ENCODE measurements at regions not wholly inside any gene's neighbourhood (a gene's known extent, or its start where the extent isn't known, plus 50 kb on each side); places are given as distances from the start of the nearest gene placed in this dataset.

DNA sequence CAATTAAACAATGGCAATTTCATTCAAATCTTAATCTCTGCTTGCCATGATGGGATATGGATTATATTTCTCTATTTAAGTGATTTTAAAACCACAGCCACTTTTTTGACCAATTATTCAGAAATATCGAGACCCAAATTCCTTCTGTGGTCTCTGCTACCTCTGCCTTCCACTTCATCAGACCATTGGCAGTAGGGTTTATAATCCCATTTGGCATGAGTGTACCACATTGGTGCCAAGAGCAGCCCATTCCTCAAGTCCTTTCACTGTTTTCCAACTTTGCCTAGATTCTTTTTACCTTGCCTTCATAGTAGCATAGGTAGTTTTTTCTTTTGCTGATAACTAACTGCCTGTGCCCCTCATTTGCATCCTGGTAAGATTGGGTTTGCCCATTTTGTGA, 319.9 kb downstream of the ARL4A start:
- H3K9ac ChIP-seq (ENCODE audit: low read length): no peak overlapping the region
- H2AFZ ChIP-seq (ENCODE audit: low read depth, low read length): no peak overlapping the region
- no peak for TF ChIP-seq EZH2phosphoT487 (IDR thresholded peaks at IDR 0.05; ENCODE audit: low read depth)
- TF ChIP-seq, protein P1, sequence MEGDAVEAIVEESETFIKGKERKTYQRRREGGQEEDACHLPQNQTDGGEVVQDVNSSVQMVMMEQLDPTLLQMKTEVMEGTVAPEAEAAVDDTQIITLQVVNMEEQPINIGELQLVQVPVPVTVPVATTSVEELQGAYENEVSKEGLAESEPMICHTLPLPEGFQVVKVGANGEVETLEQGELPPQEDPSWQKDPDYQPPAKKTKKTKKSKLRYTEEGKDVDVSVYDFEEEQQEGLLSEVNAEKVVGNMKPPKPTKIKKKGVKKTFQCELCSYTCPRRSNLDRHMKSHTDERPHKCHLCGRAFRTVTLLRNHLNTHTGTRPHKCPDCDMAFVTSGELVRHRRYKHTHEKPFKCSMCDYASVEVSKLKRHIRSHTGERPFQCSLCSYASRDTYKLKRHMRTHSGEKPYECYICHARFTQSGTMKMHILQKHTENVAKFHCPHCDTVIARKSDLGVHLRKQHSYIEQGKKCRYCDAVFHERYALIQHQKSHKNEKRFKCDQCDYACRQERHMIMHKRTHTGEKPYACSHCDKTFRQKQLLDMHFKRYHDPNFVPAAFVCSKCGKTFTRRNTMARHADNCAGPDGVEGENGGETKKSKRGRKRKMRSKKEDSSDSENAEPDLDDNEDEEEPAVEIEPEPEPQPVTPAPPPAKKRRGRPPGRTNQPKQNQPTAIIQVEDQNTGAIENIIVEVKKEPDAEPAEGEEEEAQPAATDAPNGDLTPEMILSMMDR (IDR thresholded peaks at IDR 0.05; ENCODE audit: low read depth, low read length): no peak

DNA sequence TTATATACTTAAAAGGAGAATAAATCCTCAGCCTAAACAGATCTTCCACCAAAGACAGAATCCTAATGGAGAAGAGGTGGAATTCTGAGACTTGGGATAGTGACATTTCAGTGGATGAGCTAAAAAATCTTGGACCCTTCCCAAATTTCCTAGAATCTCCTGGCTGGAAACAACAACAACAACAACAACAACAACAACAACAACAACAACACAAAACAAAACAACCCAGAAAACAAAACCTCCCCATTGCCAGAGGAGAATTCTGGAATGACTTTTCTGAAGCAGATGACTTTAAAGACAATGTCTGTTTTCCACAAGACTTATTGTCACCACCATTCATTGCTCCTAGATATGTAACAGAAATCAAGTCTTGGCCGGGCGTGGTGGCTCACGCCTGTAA, 322.1 kb downstream of the ARL4A start:
- H3K4me1 ChIP-seq (ENCODE audit: low read length): no peaks in the 10 kb centered on the region
- H3K79me2 ChIP-seq (ENCODE audit: low read length): no peaks in the 10 kb centered on the region
- H3K27me3 ChIP-seq (ENCODE audit: low read depth, low read length): no peaks in the 10 kb centered on the region
- H4K20me1 ChIP-seq (ENCODE audit: insufficient read depth, low read length): no peaks in the 10 kb centered on the region
- no peaks in the 10 kb centered on the region for H3K36me3 ChIP-seq (replicated peaks; ENCODE audit: low read depth, low read length)
- no peak overlapping the region for H3K4me2 ChIP-seq (ENCODE audit: low read length)
- no peaks in the 10 kb centered on the region for H3K9me3 ChIP-seq (ENCODE audit: insufficient read depth, low read length)
- no peak overlapping the region for H3K4me3 ChIP-seq (ENCODE audit: low read length)
- no peak overlapping the region for H2AFZ ChIP-seq (ENCODE audit: low read depth, low read length)
- H3K27ac ChIP-seq (ENCODE audit: low read length): no peak overlapping the region
- H3K9ac ChIP-seq (ENCODE audit: low read length): no peak overlapping the region
- TF ChIP-seq, protein P1 (IDR thresholded peaks at IDR 0.05; ENCODE audit: low read depth, low read length): no peak
- no peak for TF ChIP-seq EZH2phosphoT487 (IDR thresholded peaks at IDR 0.05; ENCODE audit: low read depth)

More for the DNA sequence above, 319.9 kb downstream of the ARL4A start:
- H3K79me2 ChIP-seq (ENCODE audit: low read length): no peaks in the 10 kb centered on the region
- H3K27me3 ChIP-seq (ENCODE audit: low read depth, low read length): no peaks in the 10 kb centered on the region
- H3K4me3 ChIP-seq (ENCODE audit: low read length): no peak overlapping the region
- H3K27ac ChIP-seq (ENCODE audit: low read length): no peak overlapping the region
- H3K9me3 ChIP-seq (ENCODE audit: insufficient read depth, low read length): no peaks in the 10 kb centered on the region
- no peaks in the 10 kb centered on the region for H3K36me3 ChIP-seq (replicated peaks; ENCODE audit: low read depth, low read length)
- H4K20me1 ChIP-seq (ENCODE audit: insufficient read depth, low read length): no peaks in the 10 kb centered on the region
- no peaks in the 10 kb centered on the region for H3K4me1 ChIP-seq (ENCODE audit: low read length)
- no peak overlapping the region for H3K4me2 ChIP-seq (ENCODE audit: low read length)

DNA sequence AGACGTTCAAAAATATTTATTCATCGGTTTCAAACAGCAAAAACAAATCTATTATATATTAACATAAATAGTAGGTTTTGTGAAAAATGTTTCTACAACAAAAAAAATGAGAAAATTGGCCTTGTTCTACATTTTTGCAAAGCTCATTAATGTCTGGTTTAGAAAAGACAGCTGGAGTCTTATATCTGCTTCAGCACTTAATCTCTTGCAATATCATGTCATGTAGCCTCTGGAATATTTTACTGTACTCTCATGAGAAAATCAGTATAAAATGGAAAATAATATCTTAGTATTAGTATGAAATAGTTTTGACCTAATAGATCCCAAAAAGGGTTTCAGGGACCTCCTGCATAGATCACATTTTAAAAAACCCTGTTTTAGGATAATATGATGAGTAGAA, 326.6 kb downstream of the ARL4A start:
- H3K4me1 ChIP-seq (ENCODE audit: low read length): no peaks in the 10 kb centered on the region
- no peaks in the 10 kb centered on the region for H4K20me1 ChIP-seq (ENCODE audit: insufficient read depth, low read length)
- no peak overlapping the region for H3K4me3 ChIP-seq (ENCODE audit: low read length)
- H3K27ac ChIP-seq (ENCODE audit: low read length): no peak overlapping the region
- H3K9ac ChIP-seq (ENCODE audit: low read length): no peak overlapping the region
- H3K36me3 ChIP-seq (replicated peaks; ENCODE audit: low read depth, low read length): no peaks in the 10 kb centered on the region
- TF ChIP-seq EZH2phosphoT487 (IDR thresholded peaks at IDR 0.05; ENCODE audit: low read depth): no peak
- TF ChIP-seq, protein P1 (IDR thresholded peaks at IDR 0.05; ENCODE audit: low read depth, low read length): no peak
- H3K79me2 ChIP-seq (ENCODE audit: low read length): no peaks in the 10 kb centered on the region
- H3K9me3 ChIP-seq (ENCODE audit: insufficient read depth, low read length): no peaks in the 10 kb centered on the region
- H3K27me3 ChIP-seq (ENCODE audit: low read depth, low read length): no peaks in the 10 kb centered on the region
- H3K4me2 ChIP-seq (ENCODE audit: low read length): no peak overlapping the region
- no peak overlapping the region for H2AFZ ChIP-seq (ENCODE audit: low read depth, low read length)

DNA sequence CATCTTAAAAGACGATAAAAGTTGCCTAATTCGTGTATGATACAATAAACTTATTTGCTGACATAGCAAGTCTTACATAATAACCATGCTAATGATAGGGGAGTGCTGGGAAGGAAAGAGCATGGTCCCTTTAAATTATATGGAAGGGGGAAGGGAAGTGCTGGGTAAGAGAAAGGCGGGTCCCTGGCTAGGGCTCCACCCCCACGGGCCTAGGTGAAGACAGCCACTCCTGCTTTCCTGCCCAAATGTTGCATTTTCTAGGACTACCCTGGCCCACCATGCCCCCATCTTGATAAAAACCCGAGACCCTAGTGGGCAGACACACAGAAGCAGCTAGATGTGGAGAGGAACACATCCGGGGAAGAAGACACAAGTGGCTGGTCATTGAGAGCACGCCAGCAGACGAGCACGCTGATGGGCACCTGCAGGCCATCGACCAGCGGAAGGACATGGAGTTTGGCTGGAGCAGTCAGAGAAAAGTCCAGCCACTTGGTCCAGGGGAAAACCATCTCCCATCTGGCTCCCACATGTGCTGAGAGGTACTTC, 328.7 kb downstream of the ARL4A start:
- Histone ChIP-seq H3K27ac (ENCODE audit: low read length) (no peak overlapping the region), H2AFZ (ENCODE audit: low read depth, low read length) (no peak overlapping the region), H3K9me3 (ENCODE audit: insufficient read depth, low read length) (no peaks in the 10 kb centered on the region), H3K27me3 (ENCODE audit: low read depth, low read length) (no peaks in the 10 kb centered on the region), H3K4me1 (ENCODE audit: low read length) (no peaks in the 10 kb centered on the region), H3K79me2 (ENCODE audit: low read length) (no peaks in the 10 kb centered on the region), H3K9ac (ENCODE audit: low read length) (no peak overlapping the region), H4K20me1 (ENCODE audit: insufficient read depth, low read length) (no peaks in the 10 kb centered on the region), H3K4me2 (ENCODE audit: low read length) (no peak overlapping the region), H3K36me3 (replicated peaks; ENCODE audit: low read depth, low read length) (no peaks in the 10 kb centered on the region), H3K4me3 (ENCODE audit: low read length) (no peak overlapping the region)
- no peak for TF ChIP-seq EZH2phosphoT487 (IDR thresholded peaks at IDR 0.05; ENCODE audit: low read depth)
- TF ChIP-seq, protein P1 (IDR thresholded peaks at IDR 0.05; ENCODE audit: low read depth, low read length): no peak

Measured in OCI-LY3 (cell line).